G401 (cell line): ENCODE measurements at regions not wholly inside any gene's neighbourhood (a gene's known extent, or its start where the extent isn't known, plus 50 kb on each side); places are given as distances from the start of the nearest gene placed in this dataset.
"Not testable (repeated sequence)": the region's sequence is repeated elsewhere in the genome, so short reads cannot be mapped to it uniquely, and the experiment has no call there.

Experiments used
- DNase-seq: peaks from one replicate; pipeline ENCODE4 v3.0.0-alpha.2; 2015; ENCODE audit warnings: low spot score
- in situ Hi-C: cut with HindIII; loops from 2 replicates; pipeline ENCODE4 v1.10.0; 2016; ENCODE audit warnings: low sequenced_read_pairs, mixed read lengths

GRCh38 chr18:76057386-76057785 lies 437.7 kb downstream of the ZNF516 start:
- no peak for DNase-seq
- in situ Hi-C loops: no loop called here

GRCh38 chr18:76056471-76057110 lies 438.5 kb downstream of the ZNF516 start:
- no peak for DNase-seq
- in situ Hi-C loops: no loop called here

- in situ Hi-C loops: no loop called here
- DNase-seq: no peak
Observed at GRCh38 chr18:76055578-76055977, 439.5 kb downstream of the ZNF516 start.

DNA sequence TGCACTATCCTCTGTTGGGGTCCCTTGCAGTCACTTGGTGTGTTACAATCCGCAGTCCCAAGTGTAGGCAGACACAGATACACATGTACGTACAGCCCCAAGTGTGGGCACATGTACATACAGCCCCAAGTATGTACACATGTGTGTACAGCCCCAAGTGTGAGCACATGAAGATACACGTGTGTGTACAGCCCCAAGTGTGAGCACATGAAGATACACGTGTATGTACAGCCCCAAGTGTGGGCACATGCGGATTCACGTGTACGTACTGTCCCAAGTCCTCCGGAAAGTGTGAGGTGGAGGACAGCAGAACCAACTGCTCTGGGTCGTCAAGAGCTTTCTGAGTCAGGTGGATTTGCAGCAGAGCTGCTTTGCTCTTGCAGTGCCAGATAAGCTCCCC lies 440.0 kb downstream of the ZNF516 start:
- no peak for DNase-seq
- in situ Hi-C loops: no loop called here

DNA sequence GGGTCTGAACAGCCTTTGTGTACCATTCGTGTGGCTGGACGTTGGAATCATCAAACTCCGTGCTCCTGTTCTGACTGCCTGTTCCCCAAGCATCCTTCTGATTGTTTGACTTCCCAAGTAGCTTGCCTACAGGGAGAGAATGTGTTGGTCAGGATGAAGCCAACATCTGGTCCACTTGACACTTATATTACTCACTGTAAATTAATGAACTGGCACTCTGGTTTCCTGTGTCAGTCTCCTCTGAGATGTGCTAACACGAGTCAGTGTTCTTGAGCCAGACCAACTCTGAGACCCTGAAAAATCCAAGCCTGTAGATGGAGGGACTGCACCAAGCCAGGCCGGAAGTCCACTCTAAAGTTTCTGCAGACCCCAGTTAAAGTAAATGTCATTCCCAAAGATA lies 440.9 kb downstream of the ZNF516 start:
- in situ Hi-C loops: no loop called here
- DNase-seq: no peak

DNA sequence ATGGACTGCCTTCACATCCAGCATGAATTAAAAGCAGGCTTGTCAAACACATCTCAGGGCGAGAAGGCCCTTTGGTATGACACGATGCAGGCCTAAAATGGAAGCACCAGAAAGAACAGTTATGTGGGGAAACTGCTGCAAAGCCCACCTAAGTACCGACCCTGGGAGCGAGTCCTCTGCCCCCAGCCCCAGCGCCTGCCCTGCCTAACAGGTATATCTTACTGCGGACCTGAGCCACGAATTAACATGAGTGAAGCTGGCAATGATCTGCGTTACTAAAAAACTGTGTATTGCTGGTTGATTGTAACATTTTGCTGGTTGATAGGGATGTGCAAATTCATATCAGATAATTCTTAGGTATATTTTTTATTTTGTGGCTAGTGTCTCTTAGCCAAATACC lies 441.5 kb downstream of the ZNF516 start:
- in situ Hi-C loops: no loop called here
- DNase-seq: no peak

GRCh38 chr18:76052227-76052595 lies 442.8 kb downstream of the ZNF516 start:
- no peak for DNase-seq
- in situ Hi-C loops: no loop called here

DNA sequence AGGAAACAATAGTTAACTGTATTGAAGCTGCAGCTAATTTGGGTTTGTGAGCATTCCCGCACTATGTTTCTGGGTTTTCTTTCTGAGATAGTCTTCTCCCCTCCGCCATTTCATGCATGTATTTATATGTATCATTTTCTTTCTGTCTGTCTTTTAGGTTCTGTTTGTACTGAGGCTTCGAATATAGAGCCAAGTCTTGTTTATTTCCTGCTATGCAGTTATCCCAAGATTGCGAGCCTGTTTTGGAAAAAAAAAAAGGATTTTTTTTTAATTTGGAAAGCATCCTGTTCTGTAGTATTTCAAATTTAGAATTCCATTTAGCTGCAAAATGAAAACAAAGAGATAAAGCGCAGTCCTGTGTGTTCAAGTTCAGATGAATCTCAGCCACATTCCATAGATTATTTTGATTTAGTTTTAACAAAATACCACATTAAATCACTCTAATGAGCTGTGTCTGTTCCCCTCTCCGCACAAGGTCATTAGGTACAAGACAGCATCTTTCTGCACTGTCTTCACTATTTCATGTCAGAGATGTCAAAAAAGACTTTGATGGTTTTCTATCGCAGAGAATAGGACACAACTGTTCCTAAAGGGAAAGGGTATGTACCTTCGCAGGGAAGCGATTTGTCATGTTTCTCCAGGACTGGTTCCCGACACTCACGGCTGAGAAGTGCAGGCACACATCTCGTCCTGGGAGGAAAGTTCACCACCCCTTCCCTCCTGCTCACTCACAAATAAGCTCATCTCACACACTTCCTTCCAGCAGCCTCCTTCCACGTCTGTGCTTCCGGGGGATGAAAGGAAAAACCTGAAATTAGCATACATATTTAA lies 443.4 kb downstream of the ZNF516 start:
- no peak for DNase-seq

GRCh38 chr18:76046221-76046620 lies 448.8 kb downstream of the ZNF516 start:
- DNase-seq: no peak
- in situ Hi-C loops: no loop called here

More for the DNA sequence above, 443.4 kb downstream of the ZNF516 start:
- in situ Hi-C loops: no loop called here

- no peak for DNase-seq
- in situ Hi-C loops: no loop called here
Observed at GRCh38 chr18:76042511-76042910, 452.5 kb downstream of the ZNF516 start.

- in situ Hi-C loops: no loop called here
- DNase-seq: no peak
Observed at GRCh38 chr18:76018210-76018609, 476.8 kb downstream of the ZNF516 start.

DNA sequence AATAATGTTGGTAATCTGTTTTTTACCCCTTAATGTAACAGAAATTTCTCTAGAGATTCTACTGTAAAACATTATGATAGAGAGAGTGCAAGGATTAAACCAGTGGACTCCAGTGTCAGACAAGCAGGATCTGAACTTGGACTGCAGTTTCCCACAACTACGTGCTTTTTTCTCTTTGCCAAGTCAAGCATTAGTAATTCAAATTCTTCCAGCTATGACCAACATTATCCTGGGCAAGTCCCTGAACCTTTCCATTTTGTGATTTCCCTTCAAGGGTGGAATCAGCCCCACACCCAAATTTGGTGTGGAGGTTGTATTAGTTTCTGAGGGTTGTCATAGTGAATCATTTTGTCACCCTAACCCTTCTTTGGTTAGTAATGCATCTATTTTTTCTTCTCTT lies 482.0 kb downstream of the ZNF516 start:
- no peak for DNase-seq
- in situ Hi-C loops: no loop called here

GRCh38 chr18:76005632-76006208 lies 489.3 kb downstream of the ZNF516 start:
- in situ Hi-C loops: no loop called here
- no peak for DNase-seq

GRCh38 chr18:75987913-75988312 lies 507.1 kb downstream of the ZNF516 start:
- in situ Hi-C loops, DNase-seq: not testable (repeated sequence)

- in situ Hi-C loops: no loop called here
- no peak for DNase-seq
Observed at GRCh38 chr18:75984853-75985252, 510.2 kb downstream of the ZNF516 start.

DNA sequence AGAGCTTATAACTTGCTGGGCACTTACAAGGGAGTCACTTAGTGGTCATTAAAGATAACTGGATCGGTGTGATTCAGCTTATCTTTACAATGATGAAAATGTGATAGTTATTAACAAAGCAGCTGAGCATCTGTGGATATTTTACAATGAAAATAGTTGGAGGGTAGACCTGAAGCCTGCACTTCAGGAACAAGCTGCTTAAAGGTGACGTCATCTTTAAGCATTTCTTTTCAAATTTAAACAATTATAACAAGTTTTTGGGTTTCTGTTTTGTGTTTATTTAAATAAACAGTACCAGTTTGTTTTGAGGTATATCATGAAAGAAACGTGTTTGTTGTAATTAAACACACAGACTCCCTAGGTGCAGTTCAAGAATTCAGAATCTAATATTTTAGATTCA lies 513.9 kb downstream of the ZNF516 start:
- in situ Hi-C loops: no loop called here

DNA sequence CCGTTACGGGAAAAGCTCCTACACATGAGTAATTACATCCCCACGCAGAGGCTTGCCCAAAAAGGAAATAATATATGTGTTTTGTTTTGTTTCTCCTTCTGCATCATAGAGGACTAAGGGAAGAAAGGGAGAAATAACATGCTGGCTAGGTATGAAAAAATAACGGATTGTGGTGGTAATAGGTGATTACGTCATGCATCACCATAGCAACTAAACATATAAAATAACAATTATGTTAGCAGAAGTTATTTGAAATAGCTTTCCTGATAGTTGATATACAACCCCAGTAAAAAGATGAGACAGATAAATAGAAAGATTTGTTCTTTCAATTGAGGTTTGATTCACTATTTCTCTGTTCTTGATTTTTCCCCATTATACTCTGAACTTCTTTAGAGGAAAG lies 518.0 kb downstream of the ZNF516 start:
- in situ Hi-C loops: no loop called here
- no peak for DNase-seq

More for the DNA sequence above, 513.9 kb downstream of the ZNF516 start:
- DNase-seq: no peak

DNA sequence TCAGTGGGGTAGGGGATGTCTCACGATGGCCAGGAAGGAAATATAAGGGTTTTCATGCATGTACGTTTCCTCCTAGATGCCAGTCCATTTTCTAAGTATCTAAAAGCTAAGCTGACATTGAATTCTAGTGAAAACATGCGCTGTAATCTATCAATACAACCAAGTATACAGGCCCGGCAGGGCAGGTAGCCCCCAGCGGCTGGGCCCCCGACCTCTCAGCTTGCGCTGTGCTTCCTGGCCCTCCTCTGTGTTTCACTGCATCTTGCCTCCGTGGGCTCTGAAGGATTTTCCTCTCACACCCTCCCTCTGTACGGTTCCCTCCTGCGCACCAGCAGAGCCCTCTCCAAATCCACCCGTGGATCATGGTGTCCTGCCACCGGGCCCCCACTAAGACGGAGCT lies 524.8 kb downstream of the ZNF516 start:
- no peak for DNase-seq
- in situ Hi-C loops: no loop called here

GRCh38 chr18:75966431-75966830 lies 528.6 kb downstream of the ZNF516 start:
- DNase-seq: no peak
- in situ Hi-C loops: no loop called here

DNA sequence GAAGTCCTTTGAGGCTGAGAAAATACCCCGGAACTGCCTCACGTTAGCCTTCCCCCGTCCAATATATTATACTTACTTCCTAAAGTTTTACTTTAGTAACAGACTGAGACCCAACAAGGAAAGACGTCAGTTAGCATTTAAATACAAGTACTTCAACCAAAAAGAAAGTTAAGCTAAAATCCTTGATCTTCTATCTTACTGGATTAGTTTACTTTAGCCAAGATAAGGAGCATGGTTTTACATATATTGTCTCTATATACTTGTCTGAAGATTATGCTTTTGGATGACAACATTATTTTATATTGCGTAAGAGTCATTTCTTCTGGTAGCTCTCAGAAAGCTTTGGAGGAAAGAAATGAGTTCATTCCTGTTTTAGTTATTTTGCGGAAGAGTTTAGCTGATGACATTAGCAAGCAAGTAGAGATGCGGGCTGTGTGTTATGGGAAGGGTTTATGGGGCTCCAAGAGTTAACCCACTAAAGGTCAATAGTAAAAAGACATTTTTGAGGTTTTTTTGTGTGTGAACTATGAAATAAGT lies 532.9 kb downstream of the ZNF516 start:
- in situ Hi-C loops: no loop called here
- no peak for DNase-seq
